Naive thymus-derived CD4-positive, alpha-beta T cell (primary cell): ENCODE measurements at regions not wholly inside any gene's neighbourhood (a gene's known extent, or its start where the extent isn't known, plus 50 kb on each side); places are given as distances from the start of the nearest gene placed in this dataset.
"Not testable (repeated sequence)": the region's sequence is repeated elsewhere in the genome, so short reads cannot be mapped to it uniquely, and the experiment has no call there.

Source experiments
- ATAC-seq: fragments of 150-1000 bp; cut with Tn5 transposase; 2 replicates; pipeline ENCODE4 v1.10.0; 2021; ENCODE audit warnings: mild to moderate bottlenecking, moderate library complexity
- CTCF ChIA-PET: fragments of 350-600 bp; sonication (Branson Sonifier 250); formaldehyde crosslinking; loops from one replicate; lab custom pipeline; 2021; ENCODE audit warnings: antibody characterized with exemption; lab: Charles Lee
- POLR2A ChIA-PET: fragments of 350-600 bp; sonication (Branson Sonifier 250); formaldehyde crosslinking; loops from one replicate; lab custom pipeline; 2021; ENCODE audit warnings: antibody characterized with exemption, inconsistent platforms; lab: Charles Lee
- DNase-seq, 9 donors: peaks; one replicate each; pipeline versions ENCODE4 v3.0.0 to v3.0.0-alpha.2; 2020 to 2022; ENCODE audit warnings: mixed read lengths in 1 of 9
- H3K27ac ChIP-seq: one replicate; pipeline ENCODE4 v1.7.0; 2013; ENCODE audit warnings: mild to moderate bottlenecking, low read depth, low read length, moderate library complexity
- H3K27me3 ChIP-seq, 2 donors: one replicate each; pipeline ENCODE4 v1.7.0; 2013; ENCODE audit warnings: low read length in 2 of 2, mild to moderate bottlenecking in 2 of 2, moderate library complexity in 2 of 2; ENCODE audit not compliant: control insufficient read depth in 2 of 2, insufficient read depth in 2 of 2
- H3K36me3 ChIP-seq, 3 experiments: 1 replicate in 2 of 3; 2 replicates in 1 of 3; pipeline ENCODE4 v1.7.0; 2013; ENCODE audit warnings: low read length in 3 of 3, mild to moderate bottlenecking in 3 of 3, moderate library complexity in 1 of 3; ENCODE audit not compliant: insufficient read depth in 3 of 3, control insufficient read depth in 2 of 3
- H3K4me1 ChIP-seq, 2 donors: one replicate each; pipeline ENCODE4 v1.7.0; 2013; ENCODE audit warnings: low read length in 2 of 2, mild to moderate bottlenecking in 2 of 2, moderate library complexity in 1 of 2; ENCODE audit not compliant: control insufficient read depth in 2 of 2, insufficient read depth in 2 of 2
- H3K4me3 ChIP-seq: 2 replicates; pipeline ENCODE4 v1.7.0; 2013; ENCODE audit warnings: mild to moderate bottlenecking, low read length
- H3K9me3 ChIP-seq, 3 experiments: 1 replicate in 2 of 3; 2 replicates in 1 of 3; pipeline ENCODE4 v1.7.0; 2013; ENCODE audit warnings: low read length in 3 of 3; ENCODE audit not compliant: control insufficient read depth in 2 of 3
- H3K27ac Mint-ChIP-seq, 9 donors: one replicate each; pipeline ENCODE4 v1.8.0; 2020 to 2022; ENCODE audit warnings: mixed read lengths in 9 of 9, mild to moderate bottlenecking in 8 of 9, moderate library complexity in 5 of 9, inconsistent platforms in 2 of 9
- H3K27me3 Mint-ChIP-seq, 5 donors: one replicate each; pipeline ENCODE4 v1.8.0; 2021 to 2022; ENCODE audit warnings: mixed read lengths in 5 of 5, mild to moderate bottlenecking in 1 of 5
- H3K36me3 Mint-ChIP-seq, 5 donors: one replicate each; pipeline ENCODE4 v1.8.0; 2020 to 2022; ENCODE audit warnings: mixed read lengths in 5 of 5, mild to moderate bottlenecking in 3 of 5, inconsistent platforms in 1 of 5
- H3K4me1 Mint-ChIP-seq, 7 donors: one replicate each; pipeline ENCODE4 v1.8.0; 2020 to 2022; ENCODE audit warnings: mixed read lengths in 7 of 7, mild to moderate bottlenecking in 3 of 7, inconsistent platforms in 1 of 7
- H3K4me3 Mint-ChIP-seq, 10 donors: one replicate each; pipeline ENCODE4 v1.8.0; 2020 to 2022; ENCODE audit warnings: mild to moderate bottlenecking in 10 of 10, mixed read lengths in 10 of 10, moderate library complexity in 6 of 10, inconsistent platforms in 2 of 10
- H3K9me3 Mint-ChIP-seq, 11 donors: one replicate each; pipeline ENCODE4 v1.8.0; 2020 to 2022; ENCODE audit warnings: mixed read lengths in 11 of 11, mild to moderate bottlenecking in 4 of 11, inconsistent platforms in 1 of 11, moderate library complexity in 1 of 11
- intact Hi-C, 2 donors: fragments of 100-400 bp; cut with micrococcal nuclease; formaldehyde crosslinking; loops; one replicate each; pipeline ENCODE4 v1.15.1; 2023

- no peak for ATAC-seq
- H3K9me3 Mint-ChIP-seq, result peaks cover 0 to 7% (median 1%) of the 10 kb centered on the region in 11 donors
- intact Hi-C loops, result no loop called here
Measured at GRCh38 chr11:109964487-109964886, 128.7 kb upstream of the ZC3H12C start.

GRCh38 chr11:109965445-109965844 lies 127.7 kb upstream of the ZC3H12C start:
- DNase-seq, H3K4me3 Mint-ChIP-seq, H3K27ac Mint-ChIP-seq, H3K36me3 Mint-ChIP-seq, H3K27ac ChIP-seq, H3K4me1 ChIP-seq, H3K9me3 Mint-ChIP-seq, intact Hi-C loops, H3K27me3 Mint-ChIP-seq, H3K9me3 ChIP-seq, H3K36me3 ChIP-seq, ATAC-seq, POLR2A ChIA-PET, H3K4me3 ChIP-seq, CTCF ChIA-PET, H3K4me1 Mint-ChIP-seq, H3K27me3 ChIP-seq: not testable (repeated sequence)

More at GRCh38 chr11:109964487-109964886, 128.7 kb upstream of the ZC3H12C start:
- Mint-ChIP-seq H3K27ac (no peak overlapping the region), H3K36me3 (peaks cover 0 to 2% (median 0%) of the 10 kb centered on the region in 5 donors), H3K4me3 (no peak overlapping the region), H3K27me3 (no peaks in the 10 kb centered on the region), H3K4me1 (no peaks in the 10 kb centered on the region)
- Histone ChIP-seq H3K36me3 (no peaks in the 10 kb centered on the region), H3K9me3 (no peaks in the 10 kb centered on the region), H3K4me1 (no peaks in the 10 kb centered on the region), H3K27me3 (no peaks in the 10 kb centered on the region), H3K27ac (no peak overlapping the region), H3K4me3 (no peak overlapping the region)
- POLR2A ChIA-PET, result no interaction called here
- CTCF ChIA-PET, result no interaction called here
- DNase-seq, result no peak

DNA sequence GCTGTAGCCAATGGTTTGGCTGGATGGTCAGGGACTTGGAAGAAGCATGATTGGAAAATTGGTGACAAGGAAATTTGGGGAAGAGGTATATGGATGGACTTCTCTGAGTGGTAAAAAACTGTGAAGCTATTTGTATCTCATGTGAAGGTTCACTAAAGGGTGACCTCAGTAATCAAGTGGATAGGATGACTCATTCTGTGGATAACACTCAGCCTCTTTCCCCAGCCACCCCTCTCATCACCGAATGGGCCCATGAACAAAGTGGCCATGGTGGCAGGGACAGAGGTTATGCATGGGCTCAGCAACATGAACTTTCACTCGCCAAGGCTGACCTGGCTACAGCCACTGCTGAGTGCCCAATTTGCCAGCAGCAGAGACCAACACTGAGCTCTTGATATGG lies 127.3 kb upstream of the ZC3H12C start:
- not testable (repeated sequence) for DNase-seq

GRCh38 chr11:109967136-109967535 lies 126.1 kb upstream of the ZC3H12C start:
- H3K27me3 Mint-ChIP-seq, CTCF ChIA-PET, intact Hi-C loops, H3K4me3 ChIP-seq, H3K27ac ChIP-seq, H3K4me1 ChIP-seq, H3K9me3 ChIP-seq, DNase-seq, H3K36me3 ChIP-seq, H3K4me3 Mint-ChIP-seq, ATAC-seq, POLR2A ChIA-PET, H3K27ac Mint-ChIP-seq, H3K36me3 Mint-ChIP-seq, H3K27me3 ChIP-seq, H3K9me3 Mint-ChIP-seq: not testable (repeated sequence)
- peaks cover 0 to 19% (median 6%) of the 10 kb centered on the region in 7 donors for H3K4me1 Mint-ChIP-seq

More for the DNA sequence above, 127.3 kb upstream of the ZC3H12C start:
- H3K27ac ChIP-seq, H3K36me3 ChIP-seq, H3K27me3 Mint-ChIP-seq, H3K9me3 Mint-ChIP-seq, H3K36me3 Mint-ChIP-seq, H3K9me3 ChIP-seq, CTCF ChIA-PET, H3K4me3 ChIP-seq, H3K27me3 ChIP-seq, H3K4me1 ChIP-seq, H3K4me3 Mint-ChIP-seq, intact Hi-C loops, H3K27ac Mint-ChIP-seq, H3K4me1 Mint-ChIP-seq, ATAC-seq, POLR2A ChIA-PET: not testable (repeated sequence)

DNA sequence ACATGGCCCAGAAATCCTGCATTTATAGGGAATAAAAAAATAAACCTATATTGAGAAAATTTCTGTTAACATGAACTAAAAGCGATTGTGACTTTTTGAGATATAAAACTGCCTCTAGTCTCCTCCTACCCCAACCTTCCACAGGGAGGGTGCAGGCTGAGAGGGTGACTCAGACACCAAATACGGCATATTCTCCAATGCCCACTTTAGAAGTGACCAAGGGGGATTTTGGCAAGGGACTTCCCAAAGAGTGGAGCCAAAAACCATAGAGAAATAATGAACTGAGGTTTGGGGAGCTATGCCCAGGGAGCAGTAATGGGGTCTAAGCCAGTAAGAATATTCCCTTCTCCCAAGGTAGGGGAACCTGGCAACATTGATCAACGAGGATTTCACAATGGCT lies 124.9 kb upstream of the ZC3H12C start:
- Histone ChIP-seq H3K4me3 (no peak overlapping the region), H3K9me3 (no peaks in the 10 kb centered on the region), H3K27ac (no peak overlapping the region), H3K4me1 (no peaks in the 10 kb centered on the region), H3K36me3 (no peaks in the 10 kb centered on the region), H3K27me3 (no peaks in the 10 kb centered on the region)
- peaks cover 0 to 7% (median 0%) of the 10 kb centered on the region in 5 donors for H3K27me3 Mint-ChIP-seq
- no peak overlapping the region for H3K4me3 Mint-ChIP-seq
- no peak overlapping the region for H3K27ac Mint-ChIP-seq
- no peak for ATAC-seq
- H3K9me3 Mint-ChIP-seq, result peaks cover 0 to 7% (median 0%) of the 10 kb centered on the region in 11 donors
- no peak for DNase-seq
- intact Hi-C loops, result no loop called here
- POLR2A ChIA-PET, result no interaction called here
- peaks cover 0 to 4% (median 0%) of the 10 kb centered on the region in 5 donors for H3K36me3 Mint-ChIP-seq
- CTCF ChIA-PET, result no interaction called here
- H3K4me1 Mint-ChIP-seq, result peaks cover 0 to 26% (median 6%) of the 10 kb centered on the region in 7 donors

GRCh38 chr11:109968781-109969180 lies 124.4 kb upstream of the ZC3H12C start:
- H3K36me3 ChIP-seq, result no peaks in the 10 kb centered on the region
- H3K4me1 ChIP-seq, result no peaks in the 10 kb centered on the region
- CTCF ChIA-PET, result no interaction called here
- no peaks in the 10 kb centered on the region for H3K9me3 ChIP-seq
- H3K27me3 Mint-ChIP-seq, result peaks cover 0 to 10% (median 0%) of the 10 kb centered on the region in 5 donors
- POLR2A ChIA-PET, result no interaction called here
- H3K27ac ChIP-seq, result no peak overlapping the region
- ATAC-seq, result no peak
- H3K27ac Mint-ChIP-seq, result no peak overlapping the region
- no peak overlapping the region for H3K4me3 ChIP-seq
- DNase-seq, result no peak
- H3K4me1 Mint-ChIP-seq, result peaks cover 0 to 28% (median 6%) of the 10 kb centered on the region in 7 donors
- H3K4me3 Mint-ChIP-seq, result no peak overlapping the region
- intact Hi-C loops, result no loop called here
- H3K27me3 ChIP-seq, result no peaks in the 10 kb centered on the region
- peaks cover 0 to 7% (median 0%) of the 10 kb centered on the region in 11 donors for H3K9me3 Mint-ChIP-seq
- H3K36me3 Mint-ChIP-seq, result peaks cover 0 to 4% (median 0%) of the 10 kb centered on the region in 5 donors

DNA sequence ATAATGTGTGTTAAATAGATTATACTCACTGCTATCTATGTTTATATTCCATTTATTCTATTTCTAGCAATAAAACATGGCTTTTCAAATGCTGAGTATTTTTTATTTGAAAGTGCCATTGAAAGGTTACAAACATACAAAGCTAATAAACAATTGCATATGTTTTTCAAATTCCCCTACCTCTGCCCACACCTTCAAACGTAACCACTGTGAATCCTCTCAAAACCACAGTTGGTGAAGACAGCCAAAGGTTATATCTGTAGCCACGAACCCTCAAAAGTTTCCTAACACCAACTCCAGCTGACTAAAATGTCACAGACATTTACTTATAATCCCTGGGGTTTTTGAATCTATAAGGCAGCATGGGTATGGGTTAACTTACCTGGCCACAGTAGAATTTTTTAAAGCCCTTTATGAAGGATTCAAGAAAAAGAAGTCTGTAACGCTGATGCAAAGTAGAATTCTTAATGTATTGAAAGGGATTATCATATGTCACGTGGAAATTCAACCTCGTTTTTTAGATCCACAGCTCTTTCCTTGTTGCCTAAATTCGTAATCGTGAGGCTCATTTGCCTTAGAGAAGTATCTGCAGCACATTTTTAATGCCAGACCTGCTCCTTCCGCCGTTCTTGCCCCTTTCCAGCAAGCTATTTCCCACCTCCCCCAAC lies 122.5 kb upstream of the ZC3H12C start:
- ChIA-PET POLR2A (no interaction called here), CTCF (no interaction called here)
- no peak for DNase-seq
- H3K27ac Mint-ChIP-seq, result peak overlapping the region in 1 of 9 donors; percentile 68
- H3K36me3 ChIP-seq, result no peaks in the 10 kb centered on the region
- no peaks in the 10 kb centered on the region for H3K9me3 ChIP-seq
- peaks cover 0 to 7% (median 0%) of the 10 kb centered on the region in 11 donors for H3K9me3 Mint-ChIP-seq
- no peak for ATAC-seq
- peak overlapping the region in 2 of 10 donors; percentile 36 to 67 for H3K4me3 Mint-ChIP-seq
- H3K27ac ChIP-seq, result no peak overlapping the region
- H3K27me3 ChIP-seq, result no peaks in the 10 kb centered on the region
- intact Hi-C loops, result loop anchor here in 1 of 2 donors (2.0 kb wide), 1 partner anchor 14 kb away; no protein-coding TSS in a partner anchor
- H3K4me1 ChIP-seq, result no peaks in the 10 kb centered on the region
- no peak overlapping the region for H3K4me3 ChIP-seq
- peaks cover 0 to 28% (median 6%) of the 10 kb centered on the region in 7 donors for H3K4me1 Mint-ChIP-seq
- H3K27me3 Mint-ChIP-seq, result peaks cover 0 to 23% (median 6%) of the 10 kb centered on the region in 5 donors
- H3K36me3 Mint-ChIP-seq, result peaks cover 0 to 4% (median 0%) of the 10 kb centered on the region in 5 donors
